GM12873 (cell line): ENCODE measurements at regions not wholly inside any gene's neighbourhood (a gene's known extent, or its start where the extent isn't known, plus 50 kb on each side); places are given as distances from the start of the nearest gene placed in this dataset.

ENCODE experiments used
- TF ChIP-seq, protein P1 (sequence below): IDR thresholded peaks from 2 replicates; pipeline ENCODE4 v1.5.1; 2012; ENCODE audit warnings: low read depth, mild to moderate bottlenecking, moderate library complexity, low read length, control low read depth; ENCODE audit not compliant: insufficient read depth; ENCODE audit errors: missing control alignments

- TF ChIP-seq, protein P1, sequence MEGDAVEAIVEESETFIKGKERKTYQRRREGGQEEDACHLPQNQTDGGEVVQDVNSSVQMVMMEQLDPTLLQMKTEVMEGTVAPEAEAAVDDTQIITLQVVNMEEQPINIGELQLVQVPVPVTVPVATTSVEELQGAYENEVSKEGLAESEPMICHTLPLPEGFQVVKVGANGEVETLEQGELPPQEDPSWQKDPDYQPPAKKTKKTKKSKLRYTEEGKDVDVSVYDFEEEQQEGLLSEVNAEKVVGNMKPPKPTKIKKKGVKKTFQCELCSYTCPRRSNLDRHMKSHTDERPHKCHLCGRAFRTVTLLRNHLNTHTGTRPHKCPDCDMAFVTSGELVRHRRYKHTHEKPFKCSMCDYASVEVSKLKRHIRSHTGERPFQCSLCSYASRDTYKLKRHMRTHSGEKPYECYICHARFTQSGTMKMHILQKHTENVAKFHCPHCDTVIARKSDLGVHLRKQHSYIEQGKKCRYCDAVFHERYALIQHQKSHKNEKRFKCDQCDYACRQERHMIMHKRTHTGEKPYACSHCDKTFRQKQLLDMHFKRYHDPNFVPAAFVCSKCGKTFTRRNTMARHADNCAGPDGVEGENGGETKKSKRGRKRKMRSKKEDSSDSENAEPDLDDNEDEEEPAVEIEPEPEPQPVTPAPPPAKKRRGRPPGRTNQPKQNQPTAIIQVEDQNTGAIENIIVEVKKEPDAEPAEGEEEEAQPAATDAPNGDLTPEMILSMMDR, result no peak
These were observed 75.8 kb upstream of the TNIP3 start for GRCh38 chr4:121239951-121240350.

DNA sequence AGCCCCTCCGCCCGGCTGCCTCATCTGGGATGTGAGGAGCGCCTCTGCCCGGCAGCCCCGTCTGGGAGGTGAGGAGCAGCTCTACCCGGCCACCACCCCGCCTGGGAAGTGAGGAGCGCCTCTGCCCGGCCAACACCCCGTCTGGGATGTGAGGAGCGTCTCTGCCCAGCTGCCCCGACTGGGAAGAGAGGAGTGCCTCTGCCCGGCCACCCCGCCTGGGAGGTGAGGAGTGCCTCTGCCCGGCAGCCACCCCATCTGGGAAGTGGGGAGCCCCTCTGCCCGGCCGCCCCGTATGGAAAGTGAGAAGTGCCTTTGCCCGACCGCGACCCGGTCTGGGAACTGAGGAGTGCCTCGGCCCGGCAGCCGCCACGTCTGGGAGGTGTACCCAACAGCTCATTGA lies 74.3 kb upstream of the TNIP3 start:
- TF ChIP-seq, protein P1, result no peak

DNA sequence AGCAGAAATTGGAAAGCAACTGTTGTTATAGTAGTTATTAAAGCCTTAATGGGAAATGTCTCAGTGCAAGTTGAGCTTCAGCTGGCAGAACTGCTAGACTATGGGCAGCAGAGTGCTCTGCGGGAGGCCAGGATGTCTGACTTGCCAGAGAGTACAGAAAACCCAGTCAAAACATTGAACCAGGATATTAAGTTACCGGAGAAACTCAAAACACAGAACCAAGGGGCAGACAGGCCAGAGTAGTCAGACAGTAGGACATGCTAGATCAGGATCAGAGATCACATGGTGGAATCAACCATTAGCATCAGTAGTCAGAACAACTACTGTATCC lies 72.9 kb upstream of the TNIP3 start:
- TF ChIP-seq, protein P1, result no peak

GRCh38 chr4:121236353-121237068 lies 72.4 kb upstream of the TNIP3 start:
- TF ChIP-seq, protein P1, result no peak

GRCh38 chr4:121233982-121234381 lies 69.9 kb upstream of the TNIP3 start:
- TF ChIP-seq, protein P1, result no peak

- TF ChIP-seq, protein P1, result no peak
These were observed 65.9 kb upstream of the TNIP3 start for GRCh38 chr4:121229993-121230392.

DNA sequence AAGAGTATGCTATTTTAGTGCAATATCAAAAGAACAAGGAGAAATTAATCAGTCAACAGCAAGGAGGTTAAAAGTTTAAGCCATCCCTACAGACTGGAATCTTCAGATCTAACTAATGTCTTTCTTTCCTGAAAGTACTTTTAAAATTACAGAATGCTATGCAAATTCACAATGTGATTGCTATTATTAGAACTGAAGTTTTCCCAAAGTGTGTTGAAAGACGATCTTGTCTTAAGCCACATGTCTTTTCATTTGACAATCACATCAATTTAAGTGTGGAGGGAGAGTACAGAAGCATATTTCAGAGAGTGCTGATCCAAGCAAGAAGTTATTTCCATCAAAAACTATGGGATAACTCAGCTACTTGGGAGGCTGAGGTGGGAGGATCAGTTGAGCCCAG lies 64.7 kb upstream of the TNIP3 start:
- TF ChIP-seq, protein P1, result no peak
